Stimulated activated CD4-positive, alpha-beta T cell treated with anti-CD3 and anti-CD28 coated beads, Interleukin-2, amount 100 ng/mL, for 24 hours (primary cell): ENCODE measurements at regions not wholly inside any gene's neighbourhood (a gene's known extent, or its start where the extent isn't known, plus 50 kb on each side); places are given as distances from the start of the nearest gene placed in this dataset.
"Not testable (repeated sequence)": the region's sequence is repeated elsewhere in the genome, so short reads cannot be mapped to it uniquely, and the experiment has no call there.

ENCODE experiments used
- DNase-seq, 2 donors: peaks; one replicate each; pipeline ENCODE4 v3.0.0-alpha.2; 2020

GRCh38 chr17:71180801-71181385 lies 939.9 kb upstream of the SOX9 start:
- DNase-seq = no peak

- DNase-seq = no peak
These were observed 937.7 kb upstream of the SOX9 start for GRCh38 chr17:71183066-71183660.

GRCh38 chr17:71184716-71185115 lies 936.1 kb upstream of the SOX9 start:
- no peak for DNase-seq

- no peak for DNase-seq
These were observed 933.5 kb upstream of the SOX9 start for GRCh38 chr17:71187145-71187878.

- DNase-seq = no peak
These were observed 931.9 kb upstream of the SOX9 start for GRCh38 chr17:71188811-71189492.

- DNase-seq = no peak
These were observed 931.4 kb upstream of the SOX9 start for GRCh38 chr17:71189493-71189831.

GRCh38 chr17:71192039-71192555 lies 928.7 kb upstream of the SOX9 start:
- no peak for DNase-seq

GRCh38 chr17:71192848-71193247 lies 928.0 kb upstream of the SOX9 start:
- DNase-seq = no peak

GRCh38 chr17:71200597-71200996 lies 920.2 kb upstream of the SOX9 start:
- no peak for DNase-seq

GRCh38 chr17:71201639-71202038 lies 919.2 kb upstream of the SOX9 start:
- no peak for DNase-seq

GRCh38 chr17:71202449-71202848 lies 918.4 kb upstream of the SOX9 start:
- no peak for DNase-seq

- no peak for DNase-seq
These were observed 916.9 kb upstream of the SOX9 start for GRCh38 chr17:71203953-71204352.

- not testable (repeated sequence) for DNase-seq
These were observed 914.9 kb upstream of the SOX9 start for GRCh38 chr17:71205951-71206350.

GRCh38 chr17:71208111-71208704 lies 912.6 kb upstream of the SOX9 start:
- no peak for DNase-seq

- DNase-seq = no peak
These were observed 906.9 kb upstream of the SOX9 start for GRCh38 chr17:71213936-71214335.

- no peak for DNase-seq
These were observed 903.1 kb upstream of the SOX9 start for GRCh38 chr17:71217769-71218168.

GRCh38 chr17:71224824-71225575 lies 895.8 kb upstream of the SOX9 start:
- DNase-seq = no peak

GRCh38 chr17:71227841-71228240 lies 893.0 kb upstream of the SOX9 start:
- no peak for DNase-seq

- DNase-seq = no peak
These were observed 891.8 kb upstream of the SOX9 start for GRCh38 chr17:71229070-71229469.

- DNase-seq = no peak
These were observed 887.8 kb upstream of the SOX9 start for GRCh38 chr17:71232801-71233559.

- no peak for DNase-seq
These were observed 886.5 kb upstream of the SOX9 start for GRCh38 chr17:71234349-71234748.
